ENCODE measurements at regions not wholly inside any gene's neighbourhood (a gene's known extent, or its start where the extent isn't known, plus 50 kb on each side); places are given as distances from the start of the nearest gene placed in this dataset.

DNA sequence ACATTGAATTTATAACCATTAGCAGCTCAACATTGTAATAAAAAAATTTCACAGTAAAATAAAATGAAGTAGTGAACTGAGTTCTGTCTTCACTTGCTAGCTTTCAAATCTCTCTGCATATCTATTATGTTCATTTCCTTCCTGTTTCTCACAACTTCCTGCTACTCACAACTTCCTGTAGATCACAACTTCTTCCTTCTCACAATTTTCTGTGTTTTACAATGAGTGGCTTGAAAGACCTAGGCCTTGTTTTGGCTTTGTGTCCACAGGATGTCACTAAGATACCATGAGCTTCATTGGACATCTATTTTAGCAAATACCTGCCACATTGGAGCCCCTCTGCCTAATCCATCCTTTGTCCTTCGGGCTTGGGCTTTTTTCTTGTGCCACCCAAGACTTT is 480.3 kb upstream of the ADAMTS16 start:
- Histone ChIP-seq H3K4me3 (ENCODE audit: control extremely low read depth in 1 of 5, extremely low read depth in 1 of 5, insufficient read depth in 1 of 5, low read depth in 2 of 5, low read length in 4 of 5) (no peak overlapping the region), H3K4me2 (replicated peaks; ENCODE audit: low read depth, low read length, poor library complexity, severe bottlenecking) (no peak overlapping the region), H3K9ac (ENCODE audit: low read length) (no peak overlapping the region), H3K79me2 (ENCODE audit: control insufficient read depth, insufficient read depth, low read length) (no peaks in the 10 kb centered on the region), H3K9me3 (ENCODE audit: control extremely low read depth in 1 of 3, control insufficient read depth in 2 of 3, insufficient read depth in 1 of 3, low read length in 2 of 3) (peaks cover 0 to 6% (median 0%) of the 10 kb centered on the region in 3 donors), H2AFZ (ENCODE audit: insufficient read depth, low read depth, low read length, poor library complexity, severe bottlenecking) (no peak overlapping the region), H3K27ac (ENCODE audit: low read length in 2 of 2) (no peak overlapping the region), H3K36me3 (replicated peaks in 1 of 2; ENCODE audit: control extremely low read depth in 1 of 2, control insufficient read depth in 1 of 2, extremely low read depth in 1 of 2, insufficient read depth in 2 of 2, low read length in 1 of 2) (no peaks in the 10 kb centered on the region), H3K4me1 (ENCODE audit: control insufficient read depth in 2 of 2, insufficient read depth in 2 of 2, low read length in 2 of 2) (no peaks in the 10 kb centered on the region), H4K20me1 (ENCODE audit: control insufficient read depth, insufficient read depth, low read length, poor library complexity, severe bottlenecking) (no peaks in the 10 kb centered on the region), H3K27me3 (replicated peaks in 1 of 4; ENCODE audit: control extremely low read depth in 1 of 4, control insufficient read depth in 3 of 4, insufficient read depth in 4 of 4, low read length in 3 of 4) (no peaks in the 10 kb centered on the region)
- CTCF ChIA-PET: no interaction called here
- WGBS (ENCODE audit: insufficient coverage): no CpG with 5 or more reads among the region's 1 CpG
- intact Hi-C loops (cut with micrococcal nuclease): no loop called here
- Mint-ChIP-seq H3K4me3 (no peak overlapping the region), H3K9me3 (ENCODE audit: insufficient read depth) (peaks cover 7% of the 10 kb centered on the region), H3K27ac (no peak overlapping the region), H3K4me1 (no peaks in the 10 kb centered on the region), H3K27me3 (no peaks in the 10 kb centered on the region)
- ATAC-seq (ENCODE audit: low read depth) (no peak), DNase-seq (no peak)
- TF ChIP-seq, protein P1, sequence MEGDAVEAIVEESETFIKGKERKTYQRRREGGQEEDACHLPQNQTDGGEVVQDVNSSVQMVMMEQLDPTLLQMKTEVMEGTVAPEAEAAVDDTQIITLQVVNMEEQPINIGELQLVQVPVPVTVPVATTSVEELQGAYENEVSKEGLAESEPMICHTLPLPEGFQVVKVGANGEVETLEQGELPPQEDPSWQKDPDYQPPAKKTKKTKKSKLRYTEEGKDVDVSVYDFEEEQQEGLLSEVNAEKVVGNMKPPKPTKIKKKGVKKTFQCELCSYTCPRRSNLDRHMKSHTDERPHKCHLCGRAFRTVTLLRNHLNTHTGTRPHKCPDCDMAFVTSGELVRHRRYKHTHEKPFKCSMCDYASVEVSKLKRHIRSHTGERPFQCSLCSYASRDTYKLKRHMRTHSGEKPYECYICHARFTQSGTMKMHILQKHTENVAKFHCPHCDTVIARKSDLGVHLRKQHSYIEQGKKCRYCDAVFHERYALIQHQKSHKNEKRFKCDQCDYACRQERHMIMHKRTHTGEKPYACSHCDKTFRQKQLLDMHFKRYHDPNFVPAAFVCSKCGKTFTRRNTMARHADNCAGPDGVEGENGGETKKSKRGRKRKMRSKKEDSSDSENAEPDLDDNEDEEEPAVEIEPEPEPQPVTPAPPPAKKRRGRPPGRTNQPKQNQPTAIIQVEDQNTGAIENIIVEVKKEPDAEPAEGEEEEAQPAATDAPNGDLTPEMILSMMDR (IDR thresholded peaks at IDR 0.05): no peak
- no peak for TF ChIP-seq EZH2 (IDR thresholded peaks at IDR 0.05; ENCODE audit: borderline replicate concordance, insufficient read depth, low read depth, low read length, poor library complexity, severe bottlenecking)
- POLR2A ChIA-PET: no interaction called here

DNA sequence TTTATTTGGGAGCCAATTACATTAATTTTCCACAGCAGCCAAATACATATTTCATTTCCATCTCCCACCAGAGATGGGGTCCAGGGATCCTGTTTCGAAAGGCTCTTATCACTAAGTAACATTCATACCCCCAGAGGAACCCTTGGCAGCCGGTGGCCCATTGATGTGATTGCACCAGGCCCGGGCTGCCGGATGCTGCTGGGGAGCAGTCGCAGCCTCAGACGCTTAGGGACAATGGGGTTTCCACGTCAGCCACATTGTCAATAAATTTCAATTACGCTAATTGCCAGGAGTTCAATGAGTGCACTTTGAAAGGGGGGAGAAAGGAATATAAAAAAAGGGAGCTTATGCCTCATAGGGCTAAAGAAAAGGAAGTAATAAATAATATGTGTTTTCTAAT is 478.8 kb upstream of the ADAMTS16 start:
- Histone ChIP-seq H3K79me2 (ENCODE audit: control insufficient read depth, insufficient read depth, low read length) (no peaks in the 10 kb centered on the region), H3K9me3 (ENCODE audit: control extremely low read depth in 1 of 3, control insufficient read depth in 2 of 3, insufficient read depth in 1 of 3, low read length in 2 of 3) (no peaks in the 10 kb centered on the region), H2AFZ (ENCODE audit: insufficient read depth, low read depth, low read length, poor library complexity, severe bottlenecking) (no peak overlapping the region), H3K27me3 (replicated peaks in 1 of 4; ENCODE audit: control extremely low read depth in 1 of 4, control insufficient read depth in 3 of 4, insufficient read depth in 4 of 4, low read length in 3 of 4) (no peaks in the 10 kb centered on the region), H3K9ac (ENCODE audit: low read length) (no peak overlapping the region), H3K36me3 (replicated peaks in 1 of 2; ENCODE audit: control extremely low read depth in 1 of 2, control insufficient read depth in 1 of 2, extremely low read depth in 1 of 2, insufficient read depth in 2 of 2, low read length in 1 of 2) (no peaks in the 10 kb centered on the region), H3K27ac (ENCODE audit: low read length in 2 of 2) (no peak overlapping the region), H3K4me1 (ENCODE audit: control insufficient read depth in 2 of 2, insufficient read depth in 2 of 2, low read length in 2 of 2) (no peaks in the 10 kb centered on the region), H4K20me1 (ENCODE audit: control insufficient read depth, insufficient read depth, low read length, poor library complexity, severe bottlenecking) (no peaks in the 10 kb centered on the region), H3K4me3 (ENCODE audit: control extremely low read depth in 1 of 5, extremely low read depth in 1 of 5, insufficient read depth in 1 of 5, low read depth in 2 of 5, low read length in 4 of 5) (no peak overlapping the region), H3K4me2 (replicated peaks; ENCODE audit: low read depth, low read length, poor library complexity, severe bottlenecking) (no peak overlapping the region)
- H3K4me1 Mint-ChIP-seq: no peaks in the 10 kb centered on the region
- WGBS (ENCODE audit: insufficient coverage): 75% methylated on average over 6 of the region's 8 CpGs
- no peak for TF ChIP-seq EZH2 (IDR thresholded peaks at IDR 0.05; ENCODE audit: borderline replicate concordance, insufficient read depth, low read depth, low read length, poor library complexity, severe bottlenecking)
- TF ChIP-seq, protein P1 (IDR thresholded peaks at IDR 0.05): no peak
- intact Hi-C loops (cut with micrococcal nuclease): no loop called here
- H3K4me3 Mint-ChIP-seq: no peak overlapping the region
- ChIA-PET POLR2A (no interaction called here), CTCF (no interaction called here)
- peaks cover 7% of the 10 kb centered on the region for H3K9me3 Mint-ChIP-seq (ENCODE audit: insufficient read depth)
- H3K27ac Mint-ChIP-seq: no peak overlapping the region
- no peak for DNase-seq
- ATAC-seq (ENCODE audit: low read depth): no peak
- no peaks in the 10 kb centered on the region for H3K27me3 Mint-ChIP-seq
